H9 (cell line): ENCODE measurements at regions not wholly inside any gene's neighbourhood (a gene's known extent, or its start where the extent isn't known, plus 50 kb on each side); places are given as distances from the start of the nearest gene placed in this dataset.

ENCODE experiments used
- DNase-seq: peaks from one replicate; pipeline ENCODE4 v3.0.0-alpha.2; 2017
- H2AFZ ChIP-seq: one replicate; pipeline ENCODE4 v1.6.1; 2013; ENCODE audit warnings: mild to moderate bottlenecking, low read length, control low read depth, moderate library complexity
- H2AK5ac ChIP-seq: 2 replicates; pipeline ENCODE4 v1.6.1; 2013; ENCODE audit warnings: low read length, control low read depth, mixed read lengths; ENCODE audit not compliant: insufficient read length
- H2BK120ac ChIP-seq: one replicate; pipeline ENCODE4 v1.6.1; 2013; ENCODE audit warnings: low read depth, mild to moderate bottlenecking, low read length, control low read depth, inconsistent platforms; ENCODE audit not compliant: poor library complexity, severe bottlenecking
- H2BK12ac ChIP-seq: 2 replicates; pipeline ENCODE4 v1.6.1; 2013; ENCODE audit warnings: low read length, control low read depth, mixed read lengths, low read depth; ENCODE audit not compliant: insufficient read length
- H2BK15ac ChIP-seq: 2 replicates; pipeline ENCODE4 v1.6.1; 2013; ENCODE audit warnings: low read depth, low read length, control low read depth
- H2BK20ac ChIP-seq: one replicate; pipeline ENCODE4 v1.6.1; 2013; ENCODE audit warnings: low read depth, mild to moderate bottlenecking, low read length, control low read depth, inconsistent platforms; ENCODE audit not compliant: poor library complexity, severe bottlenecking
- H2BK5ac ChIP-seq: 2 replicates; pipeline ENCODE4 v1.6.1; 2013; ENCODE audit warnings: low read length, control low read depth, mixed read lengths; ENCODE audit not compliant: insufficient read length
- H3K14ac ChIP-seq: 2 replicates; pipeline ENCODE4 v1.6.1; 2013; ENCODE audit warnings: low read length, control low read depth; ENCODE audit not compliant: insufficient read depth
- H3K18ac ChIP-seq: 2 replicates; pipeline ENCODE4 v1.6.1; 2013; ENCODE audit warnings: low read depth, mild to moderate bottlenecking, mixed read lengths, low read length, control low read depth; ENCODE audit not compliant: insufficient read length
- H3K23ac ChIP-seq: 2 replicates; pipeline ENCODE4 v1.6.1; 2013; ENCODE audit warnings: low read length, control low read depth, mixed read lengths, low read depth; ENCODE audit not compliant: insufficient read length
- H3K23me2 ChIP-seq: 2 replicates; pipeline ENCODE4 v1.6.1; 2013; ENCODE audit warnings: low read depth, mild to moderate bottlenecking, mixed read lengths, low read length, control low read depth; ENCODE audit not compliant: insufficient read length, poor library complexity, severe bottlenecking
- H3K27ac ChIP-seq: 2 replicates; pipeline ENCODE4 v1.5.1; 2013; ENCODE audit warnings: low read length, control low read depth, mixed read lengths, low read depth; ENCODE audit not compliant: insufficient read length
- H3K27me3 ChIP-seq: 2 replicates; pipeline ENCODE4 v1.6.1; 2013; ENCODE audit warnings: low read length, control low read depth, inconsistent platforms; ENCODE audit not compliant: insufficient read depth
- H3K4ac ChIP-seq: 2 replicates; pipeline ENCODE4 v1.6.1; 2013; ENCODE audit warnings: low read depth, mild to moderate bottlenecking, control low read depth, inconsistent platforms, low read length, moderate library complexity
- H3K4me1 ChIP-seq: 2 replicates; pipeline ENCODE4 v1.6.1; 2013; ENCODE audit warnings: low read length, control low read depth, inconsistent platforms; ENCODE audit not compliant: insufficient read depth
- H3K4me2 ChIP-seq: 2 replicates; pipeline ENCODE4 v1.6.1; 2013; ENCODE audit warnings: low read length, control low read depth, mixed read lengths; ENCODE audit not compliant: insufficient read length, insufficient read depth
- H3K56ac ChIP-seq: 2 replicates; pipeline ENCODE4 v1.6.1; 2013; ENCODE audit warnings: low read depth, mild to moderate bottlenecking, mixed read lengths, low read length, control low read depth; ENCODE audit not compliant: insufficient read length
- H3K79me1 ChIP-seq: 2 replicates; pipeline ENCODE4 v1.6.1; 2013; ENCODE audit warnings: low read depth, mild to moderate bottlenecking, moderate library complexity, low read length, control low read depth, inconsistent platforms; ENCODE audit not compliant: insufficient read depth, poor library complexity, severe bottlenecking
- H3K79me2 ChIP-seq: 2 replicates; pipeline ENCODE4 v1.6.1; 2013; ENCODE audit warnings: low read length, control low read depth, inconsistent platforms; ENCODE audit not compliant: insufficient read depth
- H3K9ac ChIP-seq: 2 replicates; pipeline ENCODE4 v1.6.1; 2013; ENCODE audit warnings: low read length, control low read depth, mixed read lengths; ENCODE audit not compliant: insufficient read length; ENCODE audit errors: extremely low read depth
- H3K9me3 ChIP-seq: one replicate; pipeline ENCODE4 v1.6.1; 2013; ENCODE audit warnings: low read depth, low read length, inconsistent platforms; ENCODE audit not compliant: control insufficient read depth
- H3T11ph ChIP-seq: one replicate; pipeline ENCODE4 v1.6.1; 2013; ENCODE audit warnings: mild to moderate bottlenecking, low read length, control low read depth, inconsistent platforms
- H4K20me1 ChIP-seq: one replicate; pipeline ENCODE4 v1.6.1; 2013; ENCODE audit not compliant: control insufficient read depth, insufficient read length, insufficient read depth
- H4K5ac ChIP-seq: 2 replicates; pipeline ENCODE4 v1.6.1; 2013; ENCODE audit warnings: low read depth, mild to moderate bottlenecking, mixed read lengths, low read length, control low read depth; ENCODE audit not compliant: insufficient read length
- H4K8ac ChIP-seq: replicated peaks from 2 replicates; pipeline ENCODE4 v1.6.1; 2013; ENCODE audit warnings: low read length, control low read depth, mixed read lengths, low read depth; ENCODE audit not compliant: insufficient read length
- H4K91ac ChIP-seq: 2 replicates; pipeline ENCODE4 v1.6.1; 2013; ENCODE audit warnings: low read depth, mild to moderate bottlenecking, moderate library complexity, mixed read lengths, low read length, control low read depth; ENCODE audit not compliant: insufficient read length
- H3K27ac Mint-ChIP-seq, 3 experiments: 2 replicates in 2 of 3; 3 replicates in 1 of 3; pipeline ENCODE4 v1.8.0; 2020 to 2021; ENCODE audit warnings: mixed read lengths in 3 of 3, mild to moderate bottlenecking in 1 of 3, moderate library complexity in 1 of 3
- H3K27me3 Mint-ChIP-seq: 2 replicates; pipeline ENCODE4 v1.8.0; 2021; ENCODE audit warnings: low read depth, mild to moderate bottlenecking, moderate library complexity, mixed read lengths
- H3K36me3 Mint-ChIP-seq, 3 experiments: 2 replicates in 2 of 3; 3 replicates in 1 of 3; pipeline ENCODE4 v1.8.0; 2020 to 2021; ENCODE audit warnings: low read depth in 3 of 3, mixed read lengths in 3 of 3; ENCODE audit not compliant: insufficient read depth in 1 of 3
- H3K4me1 Mint-ChIP-seq, 2 experiments: 2 replicates each; pipeline ENCODE4 v1.8.0; 2020; ENCODE audit warnings: mixed read lengths in 2 of 2
- H3K4me3 Mint-ChIP-seq, 2 experiments: 2 replicates in 1 of 2; 3 replicates in 1 of 2; pipeline ENCODE4 v1.8.0; 2020 to 2021; ENCODE audit warnings: mild to moderate bottlenecking in 2 of 2, mixed read lengths in 2 of 2, moderate library complexity in 1 of 2
- H3K9me3 Mint-ChIP-seq, 2 experiments: 2 replicates in 1 of 2; 3 replicates in 1 of 2; pipeline ENCODE4 v1.8.0; 2020; ENCODE audit warnings: mild to moderate bottlenecking in 2 of 2, mixed read lengths in 2 of 2, moderate library complexity in 1 of 2
- WGBS: extraction: QIAGEN DNeasy Blood & Tissue Kit; methylation state at CpG from one replicate; pipeline ENCODE4 v1.1.7; 2013; ENCODE audit warnings: missing lambda C conversion rate, low lambda C conversion rate, mixed read lengths; ENCODE audit not compliant: insufficient read length; ENCODE audit errors: extremely low coverage; 5-methylcytosine and 5-hydroxymethylcytosine counted together
- TF ChIP-seq, protein P1 (sequence below): fragments of 200-600 bp; sonication (generic); conservative IDR thresholded peaks from 3 replicates; pipeline ENCODE4 v1.8.0; 2021; ENCODE audit warnings: antibody characterized with exemption, mild to moderate bottlenecking

- Histone ChIP-seq H3K79me2 (no peaks in the 10 kb centered on the region), H4K91ac (no peak overlapping the region), H3K4me2 (no peak overlapping the region), H3K4ac (no peak overlapping the region), H2BK12ac (no peak overlapping the region), H3K79me1 (no peaks in the 10 kb centered on the region), H2BK20ac (no peak overlapping the region), H4K5ac (no peak overlapping the region), H3K23ac (no peak overlapping the region), H3K27ac (no peak overlapping the region), H2BK120ac (no peak overlapping the region), H3K4me1 (no peaks in the 10 kb centered on the region), H3T11ph (no peak overlapping the region), H3K14ac (no peak overlapping the region), H2BK5ac (no peak overlapping the region), H3K9ac (no peak overlapping the region), H3K56ac (no peak overlapping the region), H3K27me3 (no peaks in the 10 kb centered on the region), H2AK5ac (no peak overlapping the region), H4K8ac (no peak overlapping the region), H3K18ac (no peak overlapping the region), H4K20me1 (no peaks in the 10 kb centered on the region), H2AFZ (no peak overlapping the region), H3K9me3 (no peaks in the 10 kb centered on the region), H2BK15ac (no peak overlapping the region), H3K23me2 (no peaks in the 10 kb centered on the region)
- Mint-ChIP-seq H3K4me1 (peaks cover 0 to 7% of the 10 kb centered on the region in 2 experiments; a peak in 1 of 4 replicates), H3K36me3 (peaks cover 0 to 9% (median 2%) of the 10 kb centered on the region in 3 experiments; a peak in 3 of 7 replicates), H3K9me3 (no peaks in the 10 kb centered on the region), H3K27ac (no peak overlapping the region; a peak in 1 of 7 replicates), H3K27me3 (no peaks in the 10 kb centered on the region), H3K4me3 (no peak overlapping the region)
- no peak for DNase-seq
- WGBS = no CpG with 5 or more reads among the region's 14 CpGs
- TF ChIP-seq, protein P1, sequence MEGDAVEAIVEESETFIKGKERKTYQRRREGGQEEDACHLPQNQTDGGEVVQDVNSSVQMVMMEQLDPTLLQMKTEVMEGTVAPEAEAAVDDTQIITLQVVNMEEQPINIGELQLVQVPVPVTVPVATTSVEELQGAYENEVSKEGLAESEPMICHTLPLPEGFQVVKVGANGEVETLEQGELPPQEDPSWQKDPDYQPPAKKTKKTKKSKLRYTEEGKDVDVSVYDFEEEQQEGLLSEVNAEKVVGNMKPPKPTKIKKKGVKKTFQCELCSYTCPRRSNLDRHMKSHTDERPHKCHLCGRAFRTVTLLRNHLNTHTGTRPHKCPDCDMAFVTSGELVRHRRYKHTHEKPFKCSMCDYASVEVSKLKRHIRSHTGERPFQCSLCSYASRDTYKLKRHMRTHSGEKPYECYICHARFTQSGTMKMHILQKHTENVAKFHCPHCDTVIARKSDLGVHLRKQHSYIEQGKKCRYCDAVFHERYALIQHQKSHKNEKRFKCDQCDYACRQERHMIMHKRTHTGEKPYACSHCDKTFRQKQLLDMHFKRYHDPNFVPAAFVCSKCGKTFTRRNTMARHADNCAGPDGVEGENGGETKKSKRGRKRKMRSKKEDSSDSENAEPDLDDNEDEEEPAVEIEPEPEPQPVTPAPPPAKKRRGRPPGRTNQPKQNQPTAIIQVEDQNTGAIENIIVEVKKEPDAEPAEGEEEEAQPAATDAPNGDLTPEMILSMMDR = no peak
Observed at GRCh38 chr2:236499691-236500578, 69.7 kb upstream of the ACKR3 start.
